HG02840 (cell line): ENCODE measurements at regions not wholly inside any gene's neighbourhood (a gene's known extent, or its start where the extent isn't known, plus 50 kb on each side); places are given as distances from the start of the nearest gene placed in this dataset.
"Not testable (repeated sequence)": the region's sequence is repeated elsewhere in the genome, so short reads cannot be mapped to it uniquely, and the experiment has no call there.

ENCODE experiments used
- ATAC-seq: cut with Tn5 transposase; IDR thresholded peaks from one replicate; pipeline ENCODE4 v1.9.1; 2021; ENCODE audit warnings: mild to moderate bottlenecking, moderate library complexity, moderate number of reproducible peaks; ENCODE audit not compliant: unreplicated experiment, low FRiP score

GRCh38 chr5:39942606-39943005, 517.8 kb upstream of the DAB2 start:
- ATAC-seq, result no peak

- ATAC-seq, result no peak
Measured at GRCh38 chr5:39941416-39941815, 516.6 kb upstream of the DAB2 start.

- no peak for ATAC-seq
Measured at GRCh38 chr5:39934830-39935229, 510.1 kb upstream of the DAB2 start.

GRCh38 chr5:39933061-39933460, 508.3 kb upstream of the DAB2 start:
- no peak for ATAC-seq

- ATAC-seq, result no peak
Measured at GRCh38 chr5:39928709-39929108, 503.9 kb upstream of the DAB2 start.

- ATAC-seq, result no peak
Measured at GRCh38 chr5:39919876-39920275, 495.1 kb upstream of the DAB2 start.

- no peak for ATAC-seq
Measured at GRCh38 chr5:39912906-39913305, 488.1 kb upstream of the DAB2 start.

GRCh38 chr5:39907267-39907951, 482.6 kb upstream of the DAB2 start:
- not testable (repeated sequence) for ATAC-seq

GRCh38 chr5:39906146-39906545, 481.4 kb upstream of the DAB2 start:
- no peak for ATAC-seq

GRCh38 chr5:39905356-39905755, 480.6 kb upstream of the DAB2 start:
- no peak for ATAC-seq

- no peak for ATAC-seq
Measured at GRCh38 chr5:39902626-39903025, 477.8 kb upstream of the DAB2 start.

- ATAC-seq, result no peak
Measured at GRCh38 chr5:39898731-39899130, 474.0 kb upstream of the DAB2 start.

GRCh38 chr5:39896706-39897105, 471.9 kb upstream of the DAB2 start:
- ATAC-seq, result no peak

- ATAC-seq, result no peak
Measured at GRCh38 chr5:39896104-39896503, 471.3 kb upstream of the DAB2 start.

GRCh38 chr5:39892708-39893107, 467.9 kb upstream of the DAB2 start:
- ATAC-seq, result no peak

- ATAC-seq, result no peak
Measured at GRCh38 chr5:39891376-39891775, 466.6 kb upstream of the DAB2 start.

- ATAC-seq, result no peak
Measured at GRCh38 chr5:39880985-39881384, 456.2 kb upstream of the DAB2 start.

GRCh38 chr5:39877479-39877878, 452.7 kb upstream of the DAB2 start:
- ATAC-seq, result no peak

GRCh38 chr5:39876146-39876545, 451.4 kb upstream of the DAB2 start:
- ATAC-seq, result no peak

GRCh38 chr5:39870137-39870536, 445.4 kb upstream of the DAB2 start:
- no peak for ATAC-seq

GRCh38 chr5:39869396-39869795, 444.6 kb upstream of the DAB2 start:
- ATAC-seq, result no peak

- ATAC-seq, result no peak
Measured at GRCh38 chr5:39867923-39868322, 443.1 kb upstream of the DAB2 start.
